Thyroid gland (tissue), 4 donors: ENCODE measurements at regions not wholly inside any gene's neighbourhood (a gene's known extent, or its start where the extent isn't known, plus 50 kb on each side); places are given as distances from the start of the nearest gene placed in this dataset.

Source experiments
- DNase-seq, 2 donors: peaks; one replicate each; pipeline ENCODE4 v3.0.0-alpha.2; 2019
- H3K27ac ChIP-seq, 3 donors: fragments of 200-600 bp; sonication (generic); 1 replicate in 2 of 3; 2 replicates in 1 of 3; pipeline ENCODE4 v1.5.1; 2016 to 2019; ENCODE audit warnings: mild to moderate bottlenecking in 1 of 3, moderate library complexity in 1 of 3
- H3K27me3 ChIP-seq: fragments of 200-600 bp; sonication (generic); one replicate; pipeline ENCODE4 v1.5.1; 2019
- H3K36me3 ChIP-seq, 2 donors: fragments of 200-600 bp; sonication (generic); one replicate each; pipeline ENCODE4 v1.5.1; 2016 to 2019
- H3K4me1 ChIP-seq, 2 donors: fragments of 200-600 bp; sonication (generic); one replicate each; pipeline ENCODE4 v1.5.1; 2017 to 2019
- H3K4me3 ChIP-seq, 3 donors: fragments of 200-600 bp; sonication (generic); replicated peaks in 1 of 3; 1 replicate in 2 of 3; 2 replicates in 1 of 3; pipeline ENCODE4 v1.5.1; 2016; ENCODE audit warnings: mild to moderate bottlenecking in 1 of 3
- H3K9me3 ChIP-seq: fragments of 200-600 bp; sonication (generic); one replicate; pipeline ENCODE4 v1.5.1; 2017
- CTCF ChIP-seq, 6 experiments: fragments of 200-600 bp in 3 of 6; fragments of 450-650 bp in 3 of 6; sonication (generic) in 3 of 6; IDR thresholded peaks; one replicate each; pipeline ENCODE4 v1.5.1; 2016 to 2019; ENCODE audit warnings: antibody characterized with exemption in 6 of 6, mild to moderate bottlenecking in 2 of 6, inconsistent platforms in 1 of 6, moderate library complexity in 1 of 6
- POLR2A ChIP-seq, 2 donors: fragments of 450-650 bp; IDR thresholded peaks; one replicate each; pipeline ENCODE4 v1.6.1; 2017; ENCODE audit warnings: antibody characterized with exemption in 2 of 2, mild to moderate bottlenecking in 2 of 2, moderate library complexity in 1 of 2
- WGBS, 2 donors: methylation state at CpG; one replicate each; pipeline ENCODE4 v1.1.5; 2017; 5-methylcytosine and 5-hydroxymethylcytosine counted together
- intact Hi-C: fragments of 100-400 bp; cut with DNase I; formaldehyde crosslinking; loops from one replicate; pipeline ENCODE4 v1.15.1; 2023

DNA sequence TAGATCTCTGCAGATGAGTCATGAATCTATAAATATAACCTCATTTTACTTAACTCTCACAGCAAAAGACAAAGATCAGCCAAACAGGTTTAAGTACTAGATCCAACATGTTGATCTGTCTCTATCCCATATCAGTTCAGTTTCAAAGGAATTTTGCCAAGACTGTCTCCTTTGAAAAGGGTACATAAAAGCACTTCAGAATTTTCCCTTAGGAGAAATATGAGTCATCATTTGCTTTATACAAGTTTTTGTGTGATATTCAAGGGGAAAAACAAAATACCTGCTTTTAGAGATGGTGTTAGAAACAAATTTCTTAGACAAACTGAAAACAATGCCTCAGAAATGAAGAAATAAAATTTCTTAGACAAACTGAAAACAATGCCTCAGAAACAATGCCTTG lies 73.5 kb upstream of the LRRC7 start:
- H3K36me3 ChIP-seq: no peaks in the 10 kb centered on the region
- no peaks in the 10 kb centered on the region for H3K27me3 ChIP-seq
- no peaks in the 10 kb centered on the region for H3K4me1 ChIP-seq
- no peak overlapping the region for H3K27ac ChIP-seq
- H3K4me3 ChIP-seq: no peak overlapping the region
- no peaks in the 10 kb centered on the region for H3K9me3 ChIP-seq
- no peak for DNase-seq
- intact Hi-C loops: no loop called here
- TF ChIP-seq CTCF (IDR thresholded peaks at IDR 0.05): no peak

- Histone ChIP-seq H3K36me3 (no peaks in the 10 kb centered on the region), H3K4me1 (no peaks in the 10 kb centered on the region), H3K27ac (no peak overlapping the region), H3K4me3 (no peak overlapping the region), H3K9me3 (no peaks in the 10 kb centered on the region), H3K27me3 (no peaks in the 10 kb centered on the region)
- 82 to 83% methylated on average over 4 of the region's 4 CpGs for whole genome bisulfite sequencing, 2 donors
- DNase-seq: no peak
- intact Hi-C loops: no loop called here
- TF ChIP-seq POLR2A (IDR thresholded peaks at IDR 0.05) (no peak), CTCF (IDR thresholded peaks at IDR 0.05) (no peak)
Measured at GRCh38 chr1:69497441-69498221, 70.1 kb upstream of the LRRC7 start.

DNA sequence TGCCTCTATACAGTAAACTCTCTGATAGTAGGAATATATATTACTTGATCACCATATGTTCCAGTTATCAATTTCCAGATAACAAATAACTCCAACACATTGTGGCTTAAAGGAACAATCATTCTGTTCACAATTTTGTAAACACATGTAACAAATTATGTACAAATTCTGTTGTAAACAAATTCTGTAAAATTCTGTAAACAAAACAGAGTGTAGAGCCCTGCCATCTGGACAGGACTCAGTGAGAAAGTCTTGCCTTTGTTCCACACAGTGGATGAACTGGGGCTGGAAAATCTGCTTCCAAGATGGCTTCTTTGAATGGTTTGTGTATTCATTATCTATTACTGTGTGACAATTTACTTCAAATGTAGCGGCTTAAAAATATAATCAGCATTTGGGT lies 69.0 kb upstream of the LRRC7 start:
- DNase-seq: no peak
- no peak overlapping the region for H3K4me3 ChIP-seq
- no peaks in the 10 kb centered on the region for H3K36me3 ChIP-seq
- no peaks in the 10 kb centered on the region for H3K9me3 ChIP-seq
- WGBS, 2 donors: 91 to 96% methylated on average over 1 of the region's 1 CpG
- H3K27me3 ChIP-seq: no peaks in the 10 kb centered on the region
- H3K4me1 ChIP-seq: no peaks in the 10 kb centered on the region
- no peak for TF ChIP-seq CTCF (IDR thresholded peaks at IDR 0.05)
- no peak for TF ChIP-seq POLR2A (IDR thresholded peaks at IDR 0.05)
- no peak overlapping the region for H3K27ac ChIP-seq
- intact Hi-C loops: no loop called here

DNA sequence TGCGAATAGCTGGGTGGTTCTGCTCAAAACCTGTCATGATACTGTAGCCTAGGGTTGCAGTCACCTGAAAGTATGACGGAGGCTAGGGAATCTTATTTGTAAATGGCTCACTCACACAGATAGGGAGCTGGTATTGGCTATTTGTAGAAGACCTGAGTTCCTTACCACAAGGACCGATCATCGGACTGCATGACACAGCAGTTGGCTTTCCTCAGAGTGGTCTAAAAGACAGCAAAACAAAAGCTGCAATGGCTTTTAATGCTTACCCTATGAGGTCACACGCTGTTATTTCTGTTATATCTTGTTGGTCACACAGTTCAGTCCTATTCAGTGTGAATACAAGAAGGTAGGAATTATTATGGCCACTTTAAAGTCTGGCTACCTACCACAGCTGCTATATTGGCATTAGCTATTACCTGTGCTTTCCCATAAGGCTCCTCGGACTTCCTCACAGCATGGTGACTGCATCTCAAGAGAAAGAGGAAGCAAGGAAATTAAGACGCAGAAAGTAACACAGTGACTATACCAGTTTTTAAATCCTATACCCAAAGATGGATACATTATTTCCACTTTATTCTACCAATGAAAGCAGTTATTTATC lies 68.4 kb upstream of the LRRC7 start:
- WGBS, 2 donors: 89 to 93% methylated on average over 7 of the region's 7 CpGs
- intact Hi-C loops: no loop called here

More for the DNA sequence above, 68.4 kb upstream of the LRRC7 start:
- no peaks in the 10 kb centered on the region for H3K27me3 ChIP-seq
- H3K4me3 ChIP-seq: no peak overlapping the region
- DNase-seq: no peak
- H3K36me3 ChIP-seq: no peaks in the 10 kb centered on the region
- no peaks in the 10 kb centered on the region for H3K9me3 ChIP-seq
- TF ChIP-seq POLR2A (IDR thresholded peaks at IDR 0.05) (no peak), CTCF (IDR thresholded peaks at IDR 0.05) (no peak)
- H3K4me1 ChIP-seq: no peaks in the 10 kb centered on the region
- no peak overlapping the region for H3K27ac ChIP-seq
